GM23338 (cell line): ENCODE measurements at regions not wholly inside any gene's neighbourhood (a gene's known extent, or its start where the extent isn't known, plus 50 kb on each side); places are given as distances from the start of the nearest gene placed in this dataset.
"Not testable (repeated sequence)": the region's sequence is repeated elsewhere in the genome, so short reads cannot be mapped to it uniquely, and the experiment has no call there.

Experiments
- ATAC-seq: fragments of 200-7000 bp; cut with Tn5 transposase; 3 replicates; pipeline ENCODE4 v1.9.1; 2020
- DNase-seq: peaks from one replicate; pipeline ENCODE4 v3.0.0-alpha.2; 2015; ENCODE audit warnings: low spot score
- H2AFZ ChIP-seq: fragments of 200-600 bp; sonication (generic); 2 replicates; pipeline ENCODE4 v1.8.0; 2016; ENCODE audit warnings: antibody characterized with exemption, mild to moderate bottlenecking, moderate library complexity
- H3F3A ChIP-seq: fragments of 200-600 bp; sonication (generic); replicated peaks from 2 replicates; pipeline ENCODE4 v1.8.0; 2017; ENCODE audit warnings: antibody characterized with exemption, mixed run types, low read depth
- H3K27ac ChIP-seq: fragments of 200-600 bp; sonication (generic); 2 replicates; pipeline ENCODE4 v1.6.1; 2016; ENCODE audit warnings: low read depth
- H3K27me3 ChIP-seq: fragments of 200-600 bp; sonication (generic); 2 replicates; pipeline ENCODE4 v1.8.0; 2016; ENCODE audit warnings: mild to moderate bottlenecking, mixed run types, moderate library complexity; ENCODE audit not compliant: insufficient read depth
- H3K36me3 ChIP-seq: fragments of 200-600 bp; sonication (generic); 2 replicates; pipeline ENCODE4 v1.8.0; 2016; ENCODE audit warnings: mild to moderate bottlenecking; ENCODE audit not compliant: insufficient read depth
- H3K4me1 ChIP-seq: fragments of 200-600 bp; sonication (generic); 2 replicates; pipeline ENCODE4 v1.8.0; 2016; ENCODE audit warnings: mild to moderate bottlenecking, moderate library complexity; ENCODE audit not compliant: insufficient read depth
- H3K4me2 ChIP-seq: fragments of 200-600 bp; sonication (generic); 2 replicates; pipeline ENCODE4 v1.7.1; 2017; ENCODE audit warnings: mixed run types
- H3K4me3 ChIP-seq: fragments of 200-600 bp; sonication (generic); 2 replicates; pipeline ENCODE4 v1.6.1; 2016; ENCODE audit warnings: mixed run types
- H3K79me2 ChIP-seq: fragments of 200-600 bp; sonication (generic); replicated peaks from 2 replicates; pipeline ENCODE4 v1.8.0; 2017; ENCODE audit warnings: mild to moderate bottlenecking; ENCODE audit not compliant: insufficient read depth
- H3K9me2 ChIP-seq: fragments of 200-600 bp; sonication (generic); 2 replicates; pipeline ENCODE4 v1.8.0; 2017; ENCODE audit not compliant: insufficient read depth
- H4K20me1 ChIP-seq: fragments of 200-600 bp; sonication (generic); replicated peaks from 2 replicates; pipeline ENCODE4 v1.8.0; 2017; ENCODE audit warnings: mild to moderate bottlenecking; ENCODE audit not compliant: insufficient read depth
- H3K27ac Mint-ChIP-seq: 2 replicates; pipeline ENCODE4 v1.8.0; 2020; ENCODE audit warnings: inconsistent platforms, mild to moderate bottlenecking, moderate library complexity, mixed read lengths
- H3K27me3 Mint-ChIP-seq: 3 replicates; pipeline ENCODE4 v1.8.0; 2022; ENCODE audit warnings: low read depth, mild to moderate bottlenecking, moderate library complexity, mixed read lengths, inconsistent platforms; ENCODE audit not compliant: insufficient read depth, poor library complexity
- H3K36me3 Mint-ChIP-seq: 3 replicates; pipeline ENCODE4 v1.8.0; 2021; ENCODE audit warnings: low read depth, mild to moderate bottlenecking, inconsistent platforms, moderate library complexity, mixed read lengths
- H3K4me1 Mint-ChIP-seq: 3 replicates; pipeline ENCODE4 v1.8.0; 2020; ENCODE audit warnings: mild to moderate bottlenecking, inconsistent platforms, mixed read lengths
- H3K4me3 Mint-ChIP-seq: 3 replicates; pipeline ENCODE4 v1.8.0; 2021; ENCODE audit warnings: moderate library complexity, mild to moderate bottlenecking, inconsistent platforms, mixed read lengths
- H3K9me3 Mint-ChIP-seq: 3 replicates; pipeline ENCODE4 v1.8.0; 2020; ENCODE audit warnings: moderate library complexity, mild to moderate bottlenecking, inconsistent platforms, mixed read lengths
- CREB1 ChIP-seq: fragments of 250-450 bp; sonication (Bioruptor Pico); IDR thresholded peaks from 2 replicates; pipeline ENCODE4 v1.5.0; 2020; ENCODE audit warnings: low read depth, mild to moderate bottlenecking, moderate library complexity
- CTCF ChIP-seq, 2 experiments: fragments of 200-600 bp in 1 of 2; sonication (generic) in 1 of 2; conservative IDR thresholded peaks; 2 replicates each; pipeline versions ENCODE4 v1.5.1 to v1.6.1; 2016 to 2017; ENCODE audit warnings: antibody characterized with exemption in 2 of 2, low read depth in 2 of 2, mild to moderate bottlenecking in 2 of 2, moderate library complexity in 1 of 2
- EZH2 ChIP-seq: fragments of 200-600 bp; sonication (generic); IDR thresholded peaks from one replicate; pipeline ENCODE4 v1.8.0; 2017; ENCODE audit warnings: antibody characterized with exemption, mild to moderate bottlenecking, low read depth; ENCODE audit not compliant: unreplicated experiment
- EZH2phosphoT487 ChIP-seq: fragments of 200-600 bp; sonication (generic); IDR thresholded peaks from one replicate; pipeline ENCODE4 v1.8.1; 2018; ENCODE audit warnings: antibody characterized with exemption; ENCODE audit not compliant: unreplicated experiment
- JUNB ChIP-seq: IDR thresholded peaks from one replicate; pipeline ENCODE4 v1.6.1; 2016; ENCODE audit warnings: antibody characterized with exemption; ENCODE audit not compliant: unreplicated experiment
- NANOG ChIP-seq: IDR thresholded peaks from 2 replicates; pipeline ENCODE4 v1.6.1; 2016; ENCODE audit warnings: antibody characterized with exemption, borderline replicate concordance
- POLR2AphosphoS5 ChIP-seq: IDR thresholded peaks from 2 replicates; pipeline ENCODE4 v1.6.1; 2016; ENCODE audit warnings: antibody characterized with exemption, low read depth
- ZNF114 ChIP-seq: fragments of 250-450 bp; sonication (Bioruptor Pico); IDR thresholded peaks from 2 replicates; pipeline ENCODE4 v1.5.0; 2020; ENCODE audit warnings: mild to moderate bottlenecking, moderate library complexity
- ZNF331 ChIP-seq: fragments of 250-450 bp; sonication (Bioruptor Pico); IDR thresholded peaks from 2 replicates; pipeline ENCODE4 v1.5.0; 2020; ENCODE audit warnings: low read depth, mild to moderate bottlenecking, moderate library complexity
- ZNF462 ChIP-seq: fragments of 250-450 bp; sonication (Bioruptor Pico); IDR thresholded peaks from 2 replicates; pipeline ENCODE4 v1.5.0; 2020; ENCODE audit warnings: mild to moderate bottlenecking, moderate library complexity

- TF ChIP-seq CTCF (conservative IDR thresholded peaks at IDR 0.05; ENCODE audit: low read depth in 2 of 2) (no peak), EZH2 (no peak), JUNB (no peak), ZNF331 (CRISPR knock-in tag) (no peak), CREB1 (CRISPR knock-in tag) (no peak), NANOG (no peak), POLR2AphosphoS5 (no peak), EZH2phosphoT487 (no peak), ZNF114 (CRISPR knock-in tag) (no peak)
- no peak overlapping the region for H3K4me2 ChIP-seq
- H3K27me3 ChIP-seq: no peaks in the 10 kb centered on the region
- H3K36me3 ChIP-seq: no peaks in the 10 kb centered on the region
- ATAC-seq (no peak), DNase-seq (no peak)
- H3K79me2 ChIP-seq: no peaks in the 10 kb centered on the region
- Mint-ChIP-seq H3K9me3 (peaks cover 2% of the 10 kb centered on the region; the same call in 2 of the 3 replicates), H3K36me3 (no peaks in the 10 kb centered on the region), H3K4me3 (no peak overlapping the region), H3K27ac (no peak overlapping the region), H3K27me3 (peaks cover 2% of the 10 kb centered on the region), H3K4me1 (no peaks in the 10 kb centered on the region)
- H3K27ac ChIP-seq: no peak overlapping the region
- no peaks in the 10 kb centered on the region for H3F3A ChIP-seq
- no peaks in the 10 kb centered on the region for H3K4me1 ChIP-seq
- no peaks in the 10 kb centered on the region for H3K9me2 ChIP-seq
- H4K20me1 ChIP-seq: no peaks in the 10 kb centered on the region
- no peak overlapping the region for H2AFZ ChIP-seq
- H3K4me3 ChIP-seq: no peak overlapping the region
Measured at GRCh38 chr2:75844651-75845050, 133.9 kb upstream of the GCFC2 start.

GRCh38 chr2:75834588-75834987, 123.9 kb upstream of the GCFC2 start:
- not testable (repeated sequence) for H3F3A ChIP-seq, ATAC-seq, H3K27ac ChIP-seq, H3K27me3 Mint-ChIP-seq, H3K36me3 Mint-ChIP-seq, H3K9me3 Mint-ChIP-seq, H3K79me2 ChIP-seq, H3K27ac Mint-ChIP-seq, H3K27me3 ChIP-seq, H4K20me1 ChIP-seq, H3K36me3 ChIP-seq, H3K4me1 Mint-ChIP-seq, H3K4me2 ChIP-seq, H3K4me3 ChIP-seq, H3K4me1 ChIP-seq, H3K9me2 ChIP-seq, H3K4me3 Mint-ChIP-seq
- H2AFZ ChIP-seq: peak overlapping the region; percentile 74
- DNase-seq: peak; percentile 48
- peak; percentile 67 for TF ChIP-seq ZNF462 (CRISPR knock-in tag)
- TF ChIP-seq CTCF (conservative IDR thresholded peaks at IDR 0.05; ENCODE audit: low read depth in 2 of 2): peak; percentile 43 to 51
